ENCODE measurements at regions not wholly inside any gene's neighbourhood (a gene's known extent, or its start where the extent isn't known, plus 50 kb on each side); places are given as distances from the start of the nearest gene placed in this dataset.
"Not testable (repeated sequence)": the region's sequence is repeated elsewhere in the genome, so short reads cannot be mapped to it uniquely, and the experiment has no call there.

DNA sequence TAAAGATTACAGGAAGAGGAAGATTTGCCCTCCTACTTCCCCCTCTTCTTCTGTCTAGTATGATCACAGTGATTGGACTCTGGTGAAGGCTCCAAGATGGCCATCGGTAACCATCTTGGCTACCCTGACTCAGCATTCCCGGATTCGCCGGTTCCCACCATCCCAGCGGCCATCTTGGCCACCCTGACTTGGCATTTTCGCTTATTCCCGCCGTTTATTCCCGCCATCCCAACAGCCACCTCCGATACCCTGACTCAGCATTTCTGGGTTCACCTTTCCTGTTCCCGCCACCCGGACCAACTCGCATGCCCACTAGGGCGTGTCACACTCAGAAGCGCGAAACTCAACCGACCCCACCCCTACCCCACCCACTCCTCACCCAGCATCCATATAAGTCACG, 95.4 kb upstream of the GRIN2A start:
- no peak overlapping the region for H3K4me3 Mint-ChIP-seq (ENCODE audit: unreplicated experiment)
- no peak overlapping the region for H3K27ac Mint-ChIP-seq (ENCODE audit: unreplicated experiment)
- no peaks in the 10 kb centered on the region for H3K4me1 Mint-ChIP-seq (ENCODE audit: low read depth, unreplicated experiment)
- peaks cover 2% of the 10 kb centered on the region for H3K9me3 Mint-ChIP-seq (ENCODE audit: unreplicated experiment)
- no peak for DNase-seq
- H3K36me3 Mint-ChIP-seq (ENCODE audit: unreplicated experiment) = peaks cover 9% of the 10 kb centered on the region
- H3K27me3 Mint-ChIP-seq (ENCODE audit: unreplicated experiment) = no peaks in the 10 kb centered on the region
- no peak for TF ChIP-seq CTCF (IDR thresholded peaks at IDR 0.05; ENCODE audit: partially characterized antibody, unreplicated experiment)

- peaks cover 2% of the 10 kb centered on the region for H3K27me3 Mint-ChIP-seq (ENCODE audit: unreplicated experiment)
- H3K27ac Mint-ChIP-seq (ENCODE audit: unreplicated experiment) = no peak overlapping the region
- peaks cover 9% of the 10 kb centered on the region for H3K36me3 Mint-ChIP-seq (ENCODE audit: unreplicated experiment)
- no peak for TF ChIP-seq CTCF (IDR thresholded peaks at IDR 0.05; ENCODE audit: partially characterized antibody, unreplicated experiment)
- no peak for DNase-seq
- no peaks in the 10 kb centered on the region for H3K9me3 Mint-ChIP-seq (ENCODE audit: unreplicated experiment)
- no peaks in the 10 kb centered on the region for H3K4me1 Mint-ChIP-seq (ENCODE audit: low read depth, unreplicated experiment)
- H3K4me3 Mint-ChIP-seq (ENCODE audit: unreplicated experiment) = no peak overlapping the region
Observed at GRCh38 chr16:10280262-10281170, 98.3 kb upstream of the GRIN2A start.

GRCh38 chr16:10282367-10282766, 100.1 kb upstream of the GRIN2A start:
- no peak for TF ChIP-seq CTCF (IDR thresholded peaks at IDR 0.05; ENCODE audit: partially characterized antibody, unreplicated experiment)
- H3K4me3 Mint-ChIP-seq (ENCODE audit: unreplicated experiment) = no peak overlapping the region
- no peak for DNase-seq
- H3K27ac Mint-ChIP-seq (ENCODE audit: unreplicated experiment) = no peak overlapping the region
- H3K9me3 Mint-ChIP-seq (ENCODE audit: unreplicated experiment) = peaks cover 4% of the 10 kb centered on the region
- peaks cover 5% of the 10 kb centered on the region for H3K27me3 Mint-ChIP-seq (ENCODE audit: unreplicated experiment)
- H3K4me1 Mint-ChIP-seq (ENCODE audit: low read depth, unreplicated experiment) = no peaks in the 10 kb centered on the region
- H3K36me3 Mint-ChIP-seq (ENCODE audit: unreplicated experiment) = peaks cover 9% of the 10 kb centered on the region

DNA sequence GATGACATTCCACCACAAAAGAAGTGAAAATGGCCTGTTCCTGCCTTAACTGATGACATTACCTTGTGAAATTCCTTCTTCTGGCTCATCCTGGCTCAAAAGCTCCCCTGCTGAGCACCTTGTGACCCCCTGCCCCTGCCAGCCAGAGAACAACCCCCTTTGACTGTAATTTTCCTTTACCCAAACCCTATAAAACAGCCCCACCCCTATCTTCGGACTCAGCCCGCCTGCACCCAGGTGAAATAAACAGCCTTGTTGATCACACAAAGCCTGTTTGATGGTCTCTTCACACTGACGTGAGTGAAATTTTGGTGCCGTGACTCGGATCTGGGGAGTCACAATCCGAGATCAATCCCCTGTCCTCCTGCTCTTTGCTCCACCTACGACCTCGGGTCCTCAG, 101.0 kb upstream of the GRIN2A start:
- not testable (repeated sequence) for H3K9me3 Mint-ChIP-seq (ENCODE audit: unreplicated experiment); H3K27ac Mint-ChIP-seq (ENCODE audit: unreplicated experiment); H3K4me3 Mint-ChIP-seq (ENCODE audit: unreplicated experiment); H3K4me1 Mint-ChIP-seq (ENCODE audit: low read depth, unreplicated experiment); H3K27me3 Mint-ChIP-seq (ENCODE audit: unreplicated experiment); H3K36me3 Mint-ChIP-seq (ENCODE audit: unreplicated experiment); DNase-seq

GRCh38 chr16:10290467-10291105, 95.3 kb upstream of the ATF7IP2 start:
- not testable (repeated sequence) for H3K27me3 Mint-ChIP-seq (ENCODE audit: unreplicated experiment); H3K27ac Mint-ChIP-seq (ENCODE audit: unreplicated experiment); H3K4me3 Mint-ChIP-seq (ENCODE audit: unreplicated experiment); DNase-seq; H3K4me1 Mint-ChIP-seq (ENCODE audit: low read depth, unreplicated experiment)
- H3K9me3 Mint-ChIP-seq (ENCODE audit: unreplicated experiment) = peaks cover 16% of the 10 kb centered on the region
- peaks cover 24% of the 10 kb centered on the region for H3K36me3 Mint-ChIP-seq (ENCODE audit: unreplicated experiment)

DNA sequence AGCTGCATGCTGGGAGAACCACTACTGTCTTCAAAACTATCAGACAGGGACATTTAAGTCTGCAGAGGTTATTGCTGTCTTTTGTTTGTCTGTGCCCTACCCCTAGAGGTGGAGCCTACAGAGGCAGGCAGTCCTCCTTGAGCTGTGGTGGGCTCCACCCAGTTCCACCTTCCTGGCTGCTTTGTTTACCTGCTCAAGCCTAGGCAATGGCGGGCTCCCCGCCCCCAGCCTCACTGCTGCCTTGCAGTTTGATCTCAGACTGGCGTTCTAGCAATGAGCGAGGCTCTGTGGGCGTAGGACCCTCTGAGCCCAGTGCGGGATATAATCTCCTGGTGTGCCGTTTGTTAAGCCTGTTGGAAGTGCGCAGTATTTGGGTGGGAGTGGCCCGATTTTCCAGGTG, 93.7 kb upstream of the ATF7IP2 start:
- H3K27me3 Mint-ChIP-seq (ENCODE audit: unreplicated experiment); H3K4me1 Mint-ChIP-seq (ENCODE audit: low read depth, unreplicated experiment); H3K27ac Mint-ChIP-seq (ENCODE audit: unreplicated experiment); DNase-seq; H3K4me3 Mint-ChIP-seq (ENCODE audit: unreplicated experiment): not testable (repeated sequence)
- H3K9me3 Mint-ChIP-seq (ENCODE audit: unreplicated experiment) = peaks cover 13% of the 10 kb centered on the region
- H3K36me3 Mint-ChIP-seq (ENCODE audit: unreplicated experiment) = peaks cover 24% of the 10 kb centered on the region

DNA sequence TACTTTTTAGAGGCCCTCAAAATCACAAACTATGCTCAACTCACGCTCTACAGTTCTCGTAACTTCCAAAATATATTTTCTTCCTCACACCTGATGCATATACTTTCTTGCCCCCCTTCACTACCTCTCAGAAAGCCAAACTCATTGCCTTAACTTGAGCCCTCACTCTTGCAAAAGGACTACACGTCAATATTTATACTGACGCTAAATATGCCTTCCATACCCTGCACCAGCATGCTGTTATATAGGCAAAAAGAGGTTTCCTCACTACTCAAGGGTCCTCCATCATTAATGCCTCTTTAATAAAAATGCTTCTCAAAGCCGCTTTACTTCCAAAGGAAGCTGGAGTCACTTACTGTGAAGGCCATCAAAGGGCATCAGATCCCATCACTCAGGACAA, 92.9 kb upstream of the ATF7IP2 start:
- Mint-ChIP-seq H3K36me3 (ENCODE audit: unreplicated experiment) (peaks cover 24% of the 10 kb centered on the region), H3K9me3 (ENCODE audit: unreplicated experiment) (peaks cover 13% of the 10 kb centered on the region)
- not testable (repeated sequence) for DNase-seq; H3K27me3 Mint-ChIP-seq (ENCODE audit: unreplicated experiment); H3K4me1 Mint-ChIP-seq (ENCODE audit: low read depth, unreplicated experiment); H3K4me3 Mint-ChIP-seq (ENCODE audit: unreplicated experiment); H3K27ac Mint-ChIP-seq (ENCODE audit: unreplicated experiment)

DNA sequence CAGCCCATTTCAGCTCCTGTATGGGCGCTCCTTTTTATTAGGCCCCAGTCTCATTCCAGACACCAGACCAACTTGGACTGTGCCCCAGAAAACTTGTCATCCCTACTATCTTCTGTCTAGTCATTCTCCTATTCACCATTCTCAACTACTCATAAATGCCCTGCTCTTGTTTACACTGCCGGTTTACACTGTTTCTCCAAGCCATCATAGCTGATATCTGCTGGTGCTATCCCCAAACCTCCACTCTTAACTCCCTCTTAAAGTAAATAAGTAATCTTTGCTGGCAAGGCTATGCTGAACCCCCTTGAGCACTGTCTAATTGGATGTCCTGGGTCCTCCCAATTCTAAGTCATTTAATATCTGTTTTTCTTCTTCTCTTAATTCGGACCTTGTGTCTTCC, 91.7 kb upstream of the ATF7IP2 start:
- not testable (repeated sequence) for H3K4me1 Mint-ChIP-seq (ENCODE audit: low read depth, unreplicated experiment); H3K27ac Mint-ChIP-seq (ENCODE audit: unreplicated experiment); DNase-seq; H3K27me3 Mint-ChIP-seq (ENCODE audit: unreplicated experiment); H3K4me3 Mint-ChIP-seq (ENCODE audit: unreplicated experiment)
- H3K36me3 Mint-ChIP-seq (ENCODE audit: unreplicated experiment) = peaks cover 24% of the 10 kb centered on the region
- peaks cover 13% of the 10 kb centered on the region for H3K9me3 Mint-ChIP-seq (ENCODE audit: unreplicated experiment)

All from glutamatergic neuron (in vitro differentiated cells).